Skeletal muscle tissue (tissue), 3 donors: ENCODE measurements at regions not wholly inside any gene's neighbourhood (a gene's known extent, or its start where the extent isn't known, plus 50 kb on each side); places are given as distances from the start of the nearest gene placed in this dataset.
A peak's percentile ranks its signal among the peaks of the same experiment; 100 is the strongest.

Experiments used
- H3K27ac ChIP-seq: one replicate; pipeline ENCODE4 v1.7.0; 2013; ENCODE audit warnings: mild to moderate bottlenecking, low read depth, low read length, inconsistent platforms
- H3K27me3 ChIP-seq, 3 donors: one replicate each; pipeline ENCODE4 v1.7.0; 2013; ENCODE audit warnings: low read length in 3 of 3; ENCODE audit not compliant: control insufficient read depth in 3 of 3, insufficient read depth in 3 of 3
- H3K36me3 ChIP-seq, 3 donors: one replicate each; pipeline ENCODE4 v1.7.0; 2013; ENCODE audit warnings: low read length in 3 of 3; ENCODE audit not compliant: control insufficient read depth in 3 of 3, insufficient read depth in 3 of 3
- H3K4me1 ChIP-seq, 3 donors: one replicate each; pipeline ENCODE4 v1.7.0; 2013; ENCODE audit warnings: low read length in 3 of 3, mild to moderate bottlenecking in 3 of 3; ENCODE audit not compliant: control insufficient read depth in 3 of 3, insufficient read depth in 3 of 3
- H3K4me3 ChIP-seq, 3 donors: one replicate each; pipeline ENCODE4 v1.7.0; 2013; ENCODE audit warnings: low read length in 3 of 3
- H3K9ac ChIP-seq, 3 donors: one replicate each; pipeline ENCODE4 v1.7.0; 2013; ENCODE audit warnings: low read length in 3 of 3, mild to moderate bottlenecking in 3 of 3, moderate library complexity in 2 of 3, low read depth in 1 of 3
- H3K9me3 ChIP-seq, 3 donors: one replicate each; pipeline ENCODE4 v1.7.0; 2013; ENCODE audit warnings: low read length in 3 of 3; ENCODE audit not compliant: control insufficient read depth in 3 of 3
- donor health status: Osteomylitis.

GRCh38 chr9:105087910-105088898, 156.2 kb upstream of the SLC44A1 start:
- Histone ChIP-seq H3K9ac (no peak overlapping the region), H3K27ac (peak overlapping the region; percentile 17), H3K27me3 (no peaks in the 10 kb centered on the region), H3K4me1 (peaks cover 4 to 8% (median 5%) of the 10 kb centered on the region in 3 donors), H3K9me3 (no peaks in the 10 kb centered on the region), H3K4me3 (no peak overlapping the region), H3K36me3 (no peaks in the 10 kb centered on the region)

DNA sequence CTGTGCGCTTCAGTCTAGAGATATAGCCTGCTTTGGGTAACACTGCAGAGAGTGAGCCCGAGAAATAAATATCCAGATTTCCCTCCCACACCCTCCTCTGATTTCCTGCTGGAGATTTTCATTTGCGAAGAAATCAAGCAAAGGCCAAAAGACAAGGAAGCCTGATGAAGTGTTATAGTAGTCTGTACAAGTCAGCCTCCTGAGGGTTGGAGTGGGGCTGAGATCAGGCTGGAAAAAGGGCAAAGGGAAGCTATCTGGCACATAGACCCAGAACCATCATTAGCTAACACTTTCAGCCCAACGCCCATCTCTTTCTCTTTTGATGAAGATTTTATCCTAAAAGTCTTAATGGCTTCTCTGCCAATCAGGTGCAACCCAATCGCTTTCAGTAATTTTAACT, 154.6 kb upstream of the SLC44A1 start:
- H3K4me1 ChIP-seq = peaks cover 4 to 8% (median 5%) of the 10 kb centered on the region in 3 donors
- H3K27me3 ChIP-seq = no peaks in the 10 kb centered on the region
- no peaks in the 10 kb centered on the region for H3K36me3 ChIP-seq
- H3K4me3 ChIP-seq = no peak overlapping the region
- no peak overlapping the region for H3K9ac ChIP-seq
- no peak overlapping the region for H3K27ac ChIP-seq
- H3K9me3 ChIP-seq = no peaks in the 10 kb centered on the region

DNA sequence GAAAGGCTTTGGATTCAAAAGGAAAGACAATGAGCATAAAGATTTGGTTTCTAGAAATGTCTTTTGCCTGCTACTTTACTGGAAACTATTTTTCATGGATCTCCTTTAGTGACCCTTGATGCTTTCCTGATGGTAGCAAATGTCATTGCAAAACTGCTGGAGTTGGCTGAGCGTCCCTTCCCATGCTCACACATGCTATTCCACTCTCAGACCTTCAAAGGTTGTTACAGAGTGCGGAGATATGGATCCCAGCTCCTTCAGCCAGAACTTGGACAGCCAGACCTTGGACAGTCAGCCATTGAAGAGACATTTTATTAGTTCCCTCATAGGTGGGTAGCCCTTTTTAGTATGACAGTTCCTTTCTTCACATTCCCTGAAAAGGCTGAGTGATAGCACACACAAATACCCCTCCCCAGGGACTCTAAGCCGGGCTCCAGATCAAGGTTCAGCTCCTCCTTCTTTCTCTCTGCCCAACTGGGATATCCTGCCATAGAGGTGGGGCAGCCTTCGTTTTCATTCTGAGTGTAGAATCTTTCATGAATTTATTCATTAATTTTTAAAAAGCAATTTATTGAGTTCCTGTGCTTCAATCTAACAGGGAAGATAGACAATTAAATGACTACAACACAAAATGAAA, 153.3 kb upstream of the SLC44A1 start:
- H3K36me3 ChIP-seq = no peaks in the 10 kb centered on the region
- no peaks in the 10 kb centered on the region for H3K9me3 ChIP-seq
- peaks cover 4 to 8% (median 5%) of the 10 kb centered on the region in 3 donors for H3K4me1 ChIP-seq
- H3K9ac ChIP-seq = no peak overlapping the region
- no peak overlapping the region for H3K4me3 ChIP-seq
- H3K27me3 ChIP-seq = no peaks in the 10 kb centered on the region
- H3K27ac ChIP-seq = no peak overlapping the region

DNA sequence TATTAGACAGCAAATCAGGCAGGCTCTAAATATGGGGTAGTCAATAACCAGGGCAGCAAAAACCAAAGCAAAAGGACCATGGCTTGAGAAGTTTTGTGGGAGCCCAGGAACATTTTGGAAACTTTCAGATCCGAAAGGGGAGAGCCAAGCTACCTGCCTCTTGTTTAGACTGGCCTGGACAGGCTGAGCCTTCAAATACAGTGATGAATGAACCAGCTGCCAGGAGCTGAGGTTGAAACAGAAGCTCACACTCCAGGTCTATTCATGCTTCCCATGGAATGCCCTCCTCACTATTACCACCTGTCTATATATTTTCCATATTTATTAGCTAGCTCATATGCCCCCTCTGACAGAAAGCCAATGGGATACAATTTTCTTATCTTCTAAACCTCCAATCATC, 150.8 kb upstream of the SLC44A1 start:
- Histone ChIP-seq H3K27me3 (no peaks in the 10 kb centered on the region), H3K4me3 (no peak overlapping the region), H3K9ac (no peak overlapping the region), H3K9me3 (no peaks in the 10 kb centered on the region), H3K27ac (no peak overlapping the region), H3K4me1 (peaks cover 0 to 6% (median 0%) of the 10 kb centered on the region in 3 donors), H3K36me3 (no peaks in the 10 kb centered on the region)

GRCh38 chr9:105098370-105098769, 146.1 kb upstream of the SLC44A1 start:
- peaks cover 0 to 6% (median 0%) of the 10 kb centered on the region in 3 donors for H3K4me1 ChIP-seq
- H3K4me3 ChIP-seq = no peak overlapping the region
- no peaks in the 10 kb centered on the region for H3K9me3 ChIP-seq
- H3K27ac ChIP-seq = no peak overlapping the region
- H3K36me3 ChIP-seq = no peaks in the 10 kb centered on the region
- H3K9ac ChIP-seq = no peak overlapping the region
- no peaks in the 10 kb centered on the region for H3K27me3 ChIP-seq

DNA sequence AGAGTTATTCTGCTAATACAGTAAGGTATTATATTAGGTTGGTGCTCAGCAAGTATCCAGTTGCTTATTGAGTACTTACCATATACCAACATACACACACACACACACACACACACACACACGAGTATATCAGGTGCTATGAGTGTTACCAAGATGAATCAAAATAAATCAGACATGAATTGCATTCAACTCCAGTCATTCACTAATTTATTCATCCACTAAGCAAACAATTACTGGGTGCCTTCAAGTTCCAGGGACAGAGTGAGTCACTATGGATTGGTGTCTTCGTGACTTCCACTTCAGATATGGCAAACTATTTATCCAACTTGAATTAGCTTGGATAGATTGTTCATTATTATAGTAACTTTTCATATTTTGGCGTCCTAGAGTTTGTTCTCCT, 140.7 kb upstream of the SLC44A1 start:
- H3K4me3 ChIP-seq = no peak overlapping the region
- H3K9ac ChIP-seq = no peak overlapping the region
- no peak overlapping the region for H3K27ac ChIP-seq
- H3K36me3 ChIP-seq = no peaks in the 10 kb centered on the region
- H3K27me3 ChIP-seq = no peaks in the 10 kb centered on the region
- no peaks in the 10 kb centered on the region for H3K9me3 ChIP-seq
- no peaks in the 10 kb centered on the region for H3K4me1 ChIP-seq

DNA sequence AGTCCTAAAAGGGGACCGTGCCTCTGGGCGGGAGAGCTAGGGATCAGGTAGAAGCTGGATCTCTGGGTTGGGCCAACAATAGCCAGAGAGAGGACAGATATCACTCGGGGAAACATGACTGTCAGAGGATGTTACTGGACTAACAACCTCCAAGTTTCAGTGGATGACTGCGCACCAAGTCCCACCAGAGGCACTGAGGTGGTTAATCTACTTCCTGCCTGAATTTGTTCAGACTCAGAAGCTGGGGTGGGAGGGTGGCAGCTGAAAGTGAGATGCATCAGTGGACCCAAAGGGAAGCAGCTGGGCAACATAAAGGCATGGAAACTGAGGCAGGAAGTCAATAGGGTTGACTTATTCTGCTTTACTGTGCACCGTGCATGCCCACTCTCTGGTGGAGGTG, 130.1 kb upstream of the SLC44A1 start:
- Histone ChIP-seq H3K27me3 (no peaks in the 10 kb centered on the region), H3K4me1 (peaks cover 20 to 34% (median 24%) of the 10 kb centered on the region in 3 donors), H3K9me3 (no peaks in the 10 kb centered on the region), H3K9ac (no peak overlapping the region), H3K4me3 (no peak overlapping the region), H3K27ac (no peak overlapping the region), H3K36me3 (no peaks in the 10 kb centered on the region)

DNA sequence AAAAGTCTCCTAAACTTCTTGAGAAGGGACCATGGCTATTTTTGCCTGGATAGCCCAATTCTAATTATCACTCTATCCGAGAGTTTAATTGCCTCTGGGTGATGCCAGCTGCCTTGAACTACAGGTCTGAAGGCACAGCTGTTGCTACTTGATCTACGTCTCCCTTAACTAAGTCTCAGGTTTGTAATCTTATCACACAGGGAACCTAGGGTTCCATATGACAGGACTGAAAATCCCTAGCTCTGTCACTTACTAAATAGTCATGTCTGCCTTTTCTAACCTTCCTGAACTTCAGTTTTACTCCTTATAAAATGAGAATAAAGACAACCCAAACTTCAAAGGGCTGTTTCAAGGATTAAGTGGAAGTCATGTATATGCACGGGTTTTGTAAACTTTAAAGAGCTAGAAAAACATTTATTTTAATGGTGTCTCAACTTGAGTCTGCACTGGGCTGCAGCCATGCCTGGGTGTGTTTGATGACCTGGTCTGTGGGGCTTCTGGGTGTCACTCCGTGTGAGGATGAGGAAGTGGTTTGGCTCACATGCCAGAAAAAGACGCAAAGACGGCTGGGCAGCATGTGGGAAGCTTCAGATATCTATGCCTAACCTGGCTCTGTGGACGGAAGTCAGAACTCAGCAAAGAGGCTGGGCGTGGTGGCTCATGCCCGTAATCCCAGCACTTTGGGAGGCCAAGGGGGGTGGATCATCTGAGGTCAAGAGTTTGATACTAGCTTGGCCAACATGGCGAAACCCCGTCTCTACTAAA, 129.3 kb upstream of the SLC44A1 start:
- no peaks in the 10 kb centered on the region for H3K9me3 ChIP-seq
- no peaks in the 10 kb centered on the region for H3K27me3 ChIP-seq
- H3K9ac ChIP-seq = no peak overlapping the region
- H3K4me3 ChIP-seq = no peak overlapping the region
- H3K4me1 ChIP-seq = peaks cover 24 to 34% (median 25%) of the 10 kb centered on the region in 3 donors
- no peak overlapping the region for H3K27ac ChIP-seq
- H3K36me3 ChIP-seq = no peaks in the 10 kb centered on the region

DNA sequence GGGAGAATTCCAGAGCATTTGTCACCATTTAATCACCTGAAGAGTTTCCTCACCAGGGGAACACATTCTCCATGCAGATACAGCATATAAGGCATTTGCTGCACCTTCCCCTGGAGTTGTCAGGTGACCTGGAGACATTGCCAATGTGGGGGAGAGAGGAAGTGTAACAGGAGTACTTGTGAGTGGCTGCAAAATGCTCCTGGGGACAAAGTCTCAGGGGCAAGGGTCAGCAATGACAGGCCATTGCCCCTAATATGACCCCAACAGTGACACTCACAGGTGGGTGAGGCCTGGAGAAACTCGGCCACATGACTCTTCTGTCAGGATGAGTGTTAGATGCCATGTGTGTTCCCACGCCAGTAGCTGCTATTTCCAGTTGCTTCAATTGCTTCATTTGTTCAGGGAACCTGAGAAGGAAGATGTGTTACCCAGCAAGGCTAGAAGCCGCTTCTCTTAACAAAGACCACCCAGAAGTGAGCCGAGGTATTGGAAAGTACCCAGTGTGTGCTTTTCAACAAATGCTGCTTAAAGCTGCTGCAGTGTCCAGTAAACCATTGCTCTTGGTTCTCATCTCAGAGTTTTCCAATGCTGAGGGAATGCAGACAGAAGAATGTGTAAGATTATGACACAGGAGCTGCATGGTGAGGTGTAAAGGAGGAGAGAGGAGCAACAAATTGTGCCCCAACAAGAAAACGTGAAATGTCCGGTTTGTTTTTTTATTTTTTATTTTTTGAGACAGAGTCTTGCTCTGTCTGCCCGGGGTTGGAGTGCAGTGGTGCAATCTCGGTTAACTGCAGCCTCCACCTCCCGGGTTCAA, 128.2 kb upstream of the SLC44A1 start:
- no peaks in the 10 kb centered on the region for H3K36me3 ChIP-seq

More for the DNA sequence above, 128.2 kb upstream of the SLC44A1 start:
- Histone ChIP-seq H3K27me3 (no peaks in the 10 kb centered on the region), H3K9me3 (no peaks in the 10 kb centered on the region), H3K9ac (no peak overlapping the region), H3K27ac (peak overlapping the region; percentile 63), H3K4me1 (peaks cover 24 to 34% (median 25%) of the 10 kb centered on the region in 3 donors), H3K4me3 (no peak overlapping the region)
